Activated CD8-positive, alpha-beta T cell treated with anti-CD3 and anti-CD28 coated beads for 36 hours (primary cell): ENCODE measurements at regions not wholly inside any gene's neighbourhood (a gene's known extent, or its start where the extent isn't known, plus 50 kb on each side); places are given as distances from the start of the nearest gene placed in this dataset.

Experiments used
- ATAC-seq: fragments of 200-7000 bp; cut with Tn5 transposase; one replicate; pipeline ENCODE4 v1.10.0; 2021; ENCODE audit warnings: mild to moderate bottlenecking, moderate library complexity
- CTCF ChIA-PET: fragments of 350-600 bp; sonication (Branson Sonifier 250); formaldehyde crosslinking; loops from one replicate; lab custom pipeline; 2021; ENCODE audit warnings: antibody characterized with exemption; lab: Charles Lee
- POLR2A ChIA-PET: fragments of 350-600 bp; sonication (Branson Sonifier 250); formaldehyde crosslinking; loops from one replicate; lab custom pipeline; 2021; ENCODE audit warnings: antibody characterized with exemption; lab: Charles Lee
- DNase-seq: peaks from one replicate; pipeline ENCODE4 v3.0.0-alpha.2; 2020
- H3K27ac Mint-ChIP-seq: one replicate; pipeline ENCODE4 v1.8.0; 2021; ENCODE audit warnings: mild to moderate bottlenecking, mixed read lengths
- H3K27me3 Mint-ChIP-seq: one replicate; pipeline ENCODE4 v1.8.0; 2021; ENCODE audit warnings: mixed read lengths
- H3K36me3 Mint-ChIP-seq: one replicate; pipeline ENCODE4 v1.8.0; 2021; ENCODE audit warnings: low read depth, mixed read lengths
- H3K4me1 Mint-ChIP-seq: one replicate; pipeline ENCODE4 v1.8.0; 2021; ENCODE audit warnings: low read depth, mixed read lengths
- H3K4me3 Mint-ChIP-seq: one replicate; pipeline ENCODE4 v1.8.0; 2021; ENCODE audit warnings: mild to moderate bottlenecking, moderate library complexity, mixed read lengths
- H3K9me3 Mint-ChIP-seq: one replicate; pipeline ENCODE4 v1.8.0; 2021; ENCODE audit warnings: mixed read lengths
- CTCF ChIP-seq: fragments of 200-600 bp; IDR thresholded peaks from one replicate; pipeline ENCODE4 v1.8.0; 2022; ENCODE audit warnings: antibody characterized with exemption, mild to moderate bottlenecking
- intact Hi-C: fragments of 100-400 bp; cut with micrococcal nuclease; formaldehyde crosslinking; loops from one replicate; pipeline ENCODE4 v1.10.0; 2022

- intact Hi-C loops: no loop called here
- no peak for ATAC-seq
These were observed 200.5 kb upstream of the MCHR2 start for GRCh38 chr6:100194535-100194934.

GRCh38 chr6:100188754-100189153 lies 194.7 kb upstream of the MCHR2 start:
- Mint-ChIP-seq H3K9me3 (no peaks in the 10 kb centered on the region), H3K4me3 (no peak overlapping the region), H3K27ac (no peak overlapping the region), H3K4me1 (no peaks in the 10 kb centered on the region), H3K36me3 (no peaks in the 10 kb centered on the region), H3K27me3 (peaks cover 3% of the 10 kb centered on the region)
- CTCF ChIA-PET: no interaction called here
- ATAC-seq: no peak
- DNase-seq: no peak
- no peak for TF ChIP-seq CTCF
- POLR2A ChIA-PET: no interaction called here
- intact Hi-C loops: no loop called here

More at GRCh38 chr6:100194535-100194934, 200.5 kb upstream of the MCHR2 start:
- Mint-ChIP-seq H3K27me3 (peaks cover 5% of the 10 kb centered on the region), H3K36me3 (no peaks in the 10 kb centered on the region), H3K4me3 (no peak overlapping the region), H3K27ac (no peak overlapping the region), H3K4me1 (no peaks in the 10 kb centered on the region), H3K9me3 (peaks cover 2% of the 10 kb centered on the region)
- ChIA-PET POLR2A (no interaction called here), CTCF (interaction anchor here (0.7 kb wide), 1 partner anchor 968 kb away, joined by 3 read pairs; no protein-coding TSS in a partner anchor)
- DNase-seq: no peak
- no peak for TF ChIP-seq CTCF

GRCh38 chr6:100186552-100186951 lies 192.5 kb upstream of the MCHR2 start:
- no peak for DNase-seq
- intact Hi-C loops: no loop called here
- Mint-ChIP-seq H3K27ac (no peak overlapping the region), H3K4me3 (no peak overlapping the region), H3K4me1 (no peaks in the 10 kb centered on the region), H3K36me3 (no peaks in the 10 kb centered on the region), H3K27me3 (peaks cover 3% of the 10 kb centered on the region), H3K9me3 (no peaks in the 10 kb centered on the region)
- TF ChIP-seq CTCF: no peak
- ATAC-seq: no peak
- ChIA-PET POLR2A (no interaction called here), CTCF (no interaction called here)

- ChIA-PET CTCF (no interaction called here), POLR2A (no interaction called here)
- H3K4me3 Mint-ChIP-seq: no peak overlapping the region
- no peak overlapping the region for H3K27ac Mint-ChIP-seq
- H3K27me3 Mint-ChIP-seq: peaks cover 1% of the 10 kb centered on the region
- DNase-seq (no peak), ATAC-seq (no peak)
- no peak for TF ChIP-seq CTCF
- H3K36me3 Mint-ChIP-seq: no peaks in the 10 kb centered on the region
- H3K9me3 Mint-ChIP-seq: no peaks in the 10 kb centered on the region
- intact Hi-C loops: no loop called here
- H3K4me1 Mint-ChIP-seq: no peaks in the 10 kb centered on the region
These were observed 191.6 kb upstream of the MCHR2 start for GRCh38 chr6:100185615-100186014.

- Mint-ChIP-seq H3K27ac (no peak overlapping the region), H3K9me3 (no peaks in the 10 kb centered on the region), H3K36me3 (no peaks in the 10 kb centered on the region), H3K4me3 (no peak overlapping the region), H3K27me3 (peaks cover 1% of the 10 kb centered on the region), H3K4me1 (no peaks in the 10 kb centered on the region)
- intact Hi-C loops: no loop called here
- ChIA-PET POLR2A (no interaction called here), CTCF (no interaction called here)
- TF ChIP-seq CTCF: no peak
- no peak for ATAC-seq
- no peak for DNase-seq
These were observed 190.4 kb upstream of the MCHR2 start for GRCh38 chr6:100184473-100184872.
